ENCODE measurements at regions not wholly inside any gene's neighbourhood (a gene's known extent, or its start where the extent isn't known, plus 50 kb on each side); places are given as distances from the start of the nearest gene placed in this dataset.

DNA sequence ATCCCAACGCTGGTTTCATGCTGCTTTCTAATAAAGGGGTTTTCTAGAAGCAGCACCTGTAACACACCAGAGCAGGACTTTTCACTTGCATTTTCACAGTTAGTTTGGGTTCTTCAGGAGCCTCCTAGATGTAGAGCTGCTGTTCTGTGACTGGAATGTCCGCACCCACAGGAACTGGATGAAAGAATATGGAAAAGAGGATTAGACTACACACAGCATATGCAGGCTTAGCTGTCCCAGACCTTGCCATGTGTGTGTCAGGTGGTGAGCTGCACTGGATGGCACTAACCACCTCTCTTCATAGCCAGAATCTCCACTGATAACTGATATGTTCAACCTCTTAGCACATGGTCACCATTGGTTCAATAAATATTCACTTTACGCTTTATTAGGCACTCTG, 112.1 kb upstream of the POU3F3 start:
- no peak for TF ChIP-seq CTCF (IDR thresholded peaks at IDR 0.05; ENCODE audit: unreplicated experiment)
- no TSS peak for BruUV-seq (replicated peaks)
- ChIA-PET CTCF (no interaction called here), POLR2A (no interaction called here)
- intact Hi-C loops (cut with micrococcal nuclease) = no loop called here
- Mint-ChIP-seq H3K36me3 (ENCODE audit: insufficient read depth, unreplicated experiment) (no peaks in the 10 kb centered on the region), H3K9me3 (ENCODE audit: unreplicated experiment) (no peaks in the 10 kb centered on the region), H3K27ac (ENCODE audit: low read depth, unreplicated experiment) (no peak overlapping the region), H3K27me3 (ENCODE audit: insufficient read depth, unreplicated experiment) (no peaks in the 10 kb centered on the region), H3K4me3 (ENCODE audit: unreplicated experiment) (no peak overlapping the region), H3K4me1 (ENCODE audit: insufficient read depth, unreplicated experiment) (peaks cover 10% of the 10 kb centered on the region)
- no peak for DNase-seq (ENCODE audit: unreplicated experiment)

GRCh38 chr2:104744537-104744936, 109.4 kb upstream of the POU3F3 start:
- POLR2A ChIA-PET = interaction anchor here (1.0 kb wide), 1 partner anchor 15 kb away, joined by 4 read pairs; no protein-coding TSS in a partner anchor
- intact Hi-C loops (cut with micrococcal nuclease) = no loop called here
- no peak overlapping the region for H3K4me3 Mint-ChIP-seq (ENCODE audit: unreplicated experiment)
- no peaks in the 10 kb centered on the region for H3K27me3 Mint-ChIP-seq (ENCODE audit: insufficient read depth, unreplicated experiment)
- no peak overlapping the region for H3K27ac Mint-ChIP-seq (ENCODE audit: low read depth, unreplicated experiment)
- no TSS peak for BruUV-seq (replicated peaks)
- DNase-seq (ENCODE audit: unreplicated experiment) = no peak
- CTCF ChIA-PET = interaction anchor here (1.8 kb wide), 1 partner anchor 16 kb away, joined by 4 read pairs; no protein-coding TSS in a partner anchor
- H3K36me3 Mint-ChIP-seq (ENCODE audit: insufficient read depth, unreplicated experiment) = no peaks in the 10 kb centered on the region
- no peak for TF ChIP-seq CTCF (IDR thresholded peaks at IDR 0.05; ENCODE audit: unreplicated experiment)
- no peaks in the 10 kb centered on the region for H3K9me3 Mint-ChIP-seq (ENCODE audit: unreplicated experiment)
- peaks cover 10% of the 10 kb centered on the region for H3K4me1 Mint-ChIP-seq (ENCODE audit: insufficient read depth, unreplicated experiment)

DNA sequence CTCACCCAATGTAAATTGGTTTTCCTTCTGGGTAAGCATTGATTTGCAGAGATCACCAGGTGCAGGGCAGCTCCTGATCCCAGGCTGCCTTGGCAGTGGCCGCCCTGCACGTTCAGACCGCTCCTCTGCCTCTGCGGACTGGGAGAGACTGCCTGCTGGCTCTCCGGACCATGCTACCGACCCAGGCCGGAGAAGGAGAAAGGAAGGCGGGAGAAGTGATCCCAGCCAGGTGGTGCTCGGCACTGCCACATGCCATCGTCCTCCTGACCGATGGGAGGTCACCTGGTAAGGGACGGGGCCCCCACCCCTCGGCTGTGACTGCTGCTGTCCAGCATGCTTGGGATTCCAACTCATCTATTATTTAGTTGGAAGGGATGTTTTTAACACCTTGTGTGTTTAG, 108.1 kb upstream of the POU3F3 start:
- TF ChIP-seq CTCF (IDR thresholded peaks at IDR 0.05; ENCODE audit: unreplicated experiment) = no peak
- no peaks in the 10 kb centered on the region for H3K36me3 Mint-ChIP-seq (ENCODE audit: insufficient read depth, unreplicated experiment)
- H3K4me1 Mint-ChIP-seq (ENCODE audit: insufficient read depth, unreplicated experiment) = peaks cover 10% of the 10 kb centered on the region
- ChIA-PET CTCF (interaction anchor here (1.8 kb wide), 1 partner anchor 17 kb away, joined by 4 read pairs; no protein-coding TSS in a partner anchor), POLR2A (no interaction called here)
- intact Hi-C loops (cut with micrococcal nuclease) = no loop called here
- no TSS peak for BruUV-seq (replicated peaks)
- no peaks in the 10 kb centered on the region for H3K9me3 Mint-ChIP-seq (ENCODE audit: unreplicated experiment)
- no peak overlapping the region for H3K4me3 Mint-ChIP-seq (ENCODE audit: unreplicated experiment)
- H3K27me3 Mint-ChIP-seq (ENCODE audit: insufficient read depth, unreplicated experiment) = no peaks in the 10 kb centered on the region
- no peak for DNase-seq (ENCODE audit: unreplicated experiment)
- H3K27ac Mint-ChIP-seq (ENCODE audit: low read depth, unreplicated experiment) = no peak overlapping the region

- no TSS peak for BruUV-seq (replicated peaks)
- ChIA-PET CTCF (no interaction called here), POLR2A (no interaction called here)
- Mint-ChIP-seq H3K27ac (ENCODE audit: low read depth, unreplicated experiment) (no peak overlapping the region), H3K36me3 (ENCODE audit: insufficient read depth, unreplicated experiment) (no peaks in the 10 kb centered on the region), H3K4me3 (ENCODE audit: unreplicated experiment) (no peak overlapping the region), H3K4me1 (ENCODE audit: insufficient read depth, unreplicated experiment) (peaks cover 10% of the 10 kb centered on the region), H3K27me3 (ENCODE audit: insufficient read depth, unreplicated experiment) (no peaks in the 10 kb centered on the region), H3K9me3 (ENCODE audit: unreplicated experiment) (no peaks in the 10 kb centered on the region)
- intact Hi-C loops (cut with micrococcal nuclease) = no loop called here
- no peak for DNase-seq (ENCODE audit: unreplicated experiment)
- no peak for TF ChIP-seq CTCF (IDR thresholded peaks at IDR 0.05; ENCODE audit: unreplicated experiment)
Measured at GRCh38 chr2:104746299-104746698, 107.6 kb upstream of the POU3F3 start.
